HG03521 (cell line): ENCODE measurements at regions not wholly inside any gene's neighbourhood (a gene's known extent, or its start where the extent isn't known, plus 50 kb on each side); places are given as distances from the start of the nearest gene placed in this dataset.

Experiments used
- ATAC-seq: cut with Tn5 transposase; IDR thresholded peaks from one replicate; pipeline ENCODE4 v1.9.1; 2021; ENCODE audit warnings: mild to moderate bottlenecking, moderate library complexity; ENCODE audit not compliant: unreplicated experiment

DNA sequence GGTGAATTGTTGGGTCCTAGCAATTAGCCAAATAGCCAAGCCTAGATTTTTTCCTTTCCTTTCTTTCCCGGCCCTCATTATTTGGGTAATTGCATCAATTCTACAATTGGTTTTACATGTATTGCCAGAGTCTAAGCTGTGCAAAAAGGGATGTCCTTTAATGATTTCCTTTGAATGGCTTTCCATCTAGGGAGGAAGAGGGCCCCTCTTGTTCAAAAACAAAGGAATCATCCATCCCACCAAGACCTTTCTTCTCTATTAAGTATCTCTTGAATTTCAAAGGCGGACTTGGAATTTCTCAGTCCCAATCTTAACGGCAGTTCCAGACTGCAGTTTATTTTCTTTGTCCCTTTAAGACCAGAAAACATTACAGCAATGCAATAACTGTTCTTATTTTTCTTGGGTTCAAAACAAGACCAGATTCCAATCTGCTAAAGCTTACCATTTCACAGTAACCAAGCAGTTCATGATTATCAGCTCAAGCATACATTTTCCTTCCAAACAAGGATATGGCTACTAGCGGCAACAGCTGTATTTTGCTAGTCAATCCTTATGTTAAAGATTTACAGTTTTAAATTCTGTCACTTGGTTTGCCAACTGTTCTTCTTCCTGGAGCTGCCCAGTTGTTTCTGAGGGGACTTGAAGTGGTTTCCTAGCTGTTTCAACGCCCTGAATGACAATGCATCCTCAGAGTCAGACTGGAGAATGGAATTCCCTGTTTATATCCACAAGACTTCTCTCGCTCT is 91.4 kb upstream of the LRIG1 start:
- ATAC-seq = no peak

DNA sequence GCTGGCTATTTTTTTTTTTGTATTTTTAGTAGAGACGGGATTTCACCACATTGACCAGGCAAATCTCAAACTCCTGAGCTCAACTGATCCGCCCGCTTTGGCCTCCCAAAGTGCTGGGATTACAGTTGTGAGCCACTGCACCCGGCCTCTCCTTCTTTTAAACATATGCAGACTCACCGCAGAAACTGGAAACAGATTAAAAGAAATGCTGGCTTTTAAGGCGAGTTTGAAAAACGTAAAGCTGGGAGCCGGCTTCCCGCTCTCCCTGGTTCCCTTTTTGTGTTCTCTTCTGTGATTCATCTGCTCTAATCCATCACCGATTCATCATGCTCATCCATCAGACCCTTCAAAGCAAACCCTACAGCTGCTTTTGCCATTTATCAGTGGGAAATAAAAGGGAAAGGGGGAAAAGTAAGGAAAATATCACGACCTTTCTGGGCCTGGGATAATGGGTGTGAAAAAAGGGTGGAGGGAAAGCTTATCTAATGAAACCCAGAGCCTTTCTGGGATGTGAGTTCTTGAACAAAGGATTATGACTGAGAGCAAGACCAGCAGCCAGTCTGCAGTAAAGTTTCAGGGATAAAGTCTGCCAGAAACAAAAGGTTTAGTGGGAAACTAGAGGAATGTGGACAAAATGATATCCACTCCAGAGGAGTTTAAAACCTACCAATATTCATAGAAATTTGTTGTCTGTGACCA is 92.3 kb upstream of the LRIG1 start:
- ATAC-seq = no peak

DNA sequence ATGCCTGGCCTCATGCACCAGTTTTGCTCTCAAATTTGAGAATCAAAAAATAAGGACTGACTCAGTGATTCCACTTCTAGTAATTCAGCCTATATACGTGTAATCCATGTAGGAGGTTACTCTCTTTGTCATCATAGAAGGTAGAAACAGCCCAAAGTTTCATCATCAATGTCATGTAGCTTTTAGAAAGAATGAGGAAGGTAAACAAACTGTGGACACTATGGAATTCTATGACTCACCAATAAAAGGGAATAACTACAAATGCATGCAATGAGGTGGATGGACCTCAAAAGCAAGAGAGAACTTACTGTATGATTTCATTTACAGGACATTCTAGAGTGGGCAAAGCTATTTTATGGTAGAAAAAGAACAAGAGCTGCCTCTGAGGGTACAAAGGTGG is 93.2 kb upstream of the LRIG1 start:
- ATAC-seq = no peak

DNA sequence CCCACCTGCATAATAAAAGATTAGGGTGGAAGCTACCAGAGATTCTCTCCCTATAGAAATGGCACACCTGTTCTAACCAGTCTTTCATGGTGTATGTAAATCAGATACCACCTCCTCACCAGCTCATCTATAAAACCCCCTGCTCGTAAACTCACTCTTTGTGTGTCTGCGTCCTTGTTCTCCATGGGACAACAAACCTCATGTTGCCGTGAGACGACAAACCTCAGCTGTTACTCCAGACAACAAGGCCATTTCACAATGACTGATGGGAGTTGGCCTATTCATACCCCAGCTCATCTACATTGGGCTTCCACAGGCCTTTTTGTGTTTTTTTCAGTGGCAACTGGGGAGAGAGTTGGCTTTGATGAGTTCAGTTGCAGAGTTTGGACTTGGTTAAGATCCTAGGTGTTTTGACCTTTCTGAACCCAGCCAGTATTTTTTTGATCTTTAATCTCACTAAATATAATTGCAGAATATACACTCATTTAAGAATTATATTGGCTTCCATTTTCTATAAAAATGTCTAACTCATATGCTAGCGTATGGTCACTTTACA is 96.6 kb upstream of the LRIG1 start:
- no peak for ATAC-seq

DNA sequence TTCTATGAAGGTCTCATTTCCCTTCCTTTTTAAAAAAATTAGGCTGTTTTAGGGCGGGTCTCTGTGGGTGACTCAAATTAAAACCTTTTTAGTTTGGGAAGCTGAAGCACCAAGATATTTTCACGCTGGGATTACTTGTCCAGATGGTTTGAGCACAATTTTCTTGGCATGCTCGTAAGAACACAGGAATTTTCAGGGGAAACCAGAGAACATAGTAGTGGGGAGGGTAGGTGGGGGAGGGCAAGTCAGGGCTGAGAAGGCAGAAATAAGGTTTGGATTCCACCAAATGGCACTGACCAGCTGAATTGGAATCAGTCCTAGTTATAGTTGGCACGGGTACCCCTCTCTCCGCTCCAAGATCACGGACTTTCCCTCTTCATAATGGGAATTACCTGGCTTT is 97.3 kb upstream of the LRIG1 start:
- ATAC-seq = no peak

DNA sequence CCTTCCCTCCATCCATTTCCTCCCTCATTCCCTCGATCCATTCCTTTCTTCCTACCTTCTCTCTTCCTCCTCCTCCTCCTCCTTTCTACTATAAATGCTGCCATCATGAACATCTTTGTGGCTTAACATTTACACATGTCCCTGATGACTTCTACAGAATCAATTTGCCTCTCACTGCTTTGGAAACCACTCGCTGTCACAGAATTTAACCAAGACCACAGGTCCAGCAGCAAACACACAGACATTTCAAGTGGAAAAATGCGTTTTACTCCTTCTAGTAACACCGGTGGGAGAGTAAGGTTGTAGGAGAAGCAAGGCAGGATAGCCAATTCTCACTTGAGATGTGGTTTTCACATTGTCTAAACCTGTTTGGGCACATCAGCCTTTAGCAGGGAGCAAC is 101.4 kb upstream of the LRIG1 start:
- ATAC-seq = no peak

DNA sequence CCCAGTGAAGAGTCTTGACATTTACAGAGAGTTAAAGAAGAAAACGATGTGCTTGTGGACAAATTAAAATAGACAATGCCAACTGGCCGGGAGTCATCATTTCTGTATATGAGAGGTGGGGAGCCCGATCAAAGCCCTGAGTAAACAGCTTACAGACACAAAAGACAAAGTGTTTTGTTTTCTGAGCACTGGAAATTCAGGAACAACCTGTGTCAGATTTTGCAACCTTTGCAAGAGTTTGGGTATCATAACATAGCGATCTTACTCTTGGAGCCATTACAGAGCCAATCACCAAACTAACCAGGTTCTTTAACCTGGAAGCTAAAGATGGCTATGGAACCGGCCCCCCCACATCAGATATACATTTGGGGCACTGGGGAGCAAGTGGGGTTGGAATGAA is 101.9 kb upstream of the LRIG1 start:
- no peak for ATAC-seq

DNA sequence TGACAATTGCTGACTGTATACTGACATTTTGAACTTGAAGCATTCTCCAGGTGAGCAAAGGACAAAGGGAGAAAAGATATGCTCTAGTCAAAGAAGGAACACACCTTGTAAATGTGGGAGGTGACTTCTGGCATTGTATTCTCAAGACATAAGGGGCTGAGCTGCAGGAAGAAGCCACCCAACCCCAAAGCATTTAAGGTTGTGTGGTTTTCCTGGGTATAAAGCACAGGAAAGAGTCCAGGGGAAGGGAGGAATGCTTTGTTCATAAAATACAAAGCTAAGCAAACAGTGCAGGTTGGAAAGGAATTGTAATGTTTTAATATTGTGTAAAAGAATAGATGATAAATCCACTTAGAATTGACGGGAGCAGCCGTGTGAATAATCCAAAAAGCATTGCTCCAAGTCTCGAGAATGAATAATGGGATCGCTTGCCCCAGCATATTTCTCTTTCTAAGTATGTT is 102.4 kb upstream of the LRIG1 start:
- ATAC-seq = no peak

DNA sequence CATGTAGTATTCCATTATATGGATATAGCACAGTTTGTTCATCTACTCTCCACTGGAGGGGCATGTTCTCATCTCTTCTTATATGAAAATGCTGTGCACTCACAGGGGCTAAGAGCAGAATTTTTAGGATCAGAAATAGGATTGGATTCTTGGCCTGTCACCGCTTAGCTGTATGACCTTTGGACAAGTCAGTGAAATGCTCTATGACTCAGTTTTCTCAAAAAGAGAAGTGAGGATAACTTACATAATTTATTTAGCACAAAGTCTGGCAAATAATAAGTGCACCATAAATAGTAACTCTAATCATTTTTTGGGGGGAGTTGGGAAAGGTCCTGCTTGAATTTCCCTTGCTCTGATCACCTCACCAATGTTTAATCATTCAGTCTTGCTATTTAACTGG is 103.7 kb upstream of the LRIG1 start:
- ATAC-seq = no peak

DNA sequence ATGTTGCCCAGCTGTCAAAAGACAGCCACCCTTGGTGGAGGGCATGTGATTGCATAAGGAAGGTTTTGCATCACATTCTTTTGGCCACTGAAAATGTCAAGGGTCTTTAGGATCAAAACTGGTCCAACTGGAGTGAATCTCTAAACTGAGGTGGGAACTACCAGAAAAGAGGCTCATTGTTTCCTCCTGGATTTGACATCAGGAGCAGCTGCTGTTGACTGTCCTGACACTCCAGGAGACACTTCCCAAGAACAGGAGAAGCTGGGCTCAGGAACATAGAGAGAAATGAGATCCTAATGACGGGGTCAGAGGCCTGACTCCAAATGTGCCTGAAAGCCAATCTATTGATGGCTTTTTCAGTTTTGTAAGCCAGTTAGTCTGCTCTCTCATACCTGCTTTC is 105.3 kb upstream of the LRIG1 start:
- no peak for ATAC-seq

DNA sequence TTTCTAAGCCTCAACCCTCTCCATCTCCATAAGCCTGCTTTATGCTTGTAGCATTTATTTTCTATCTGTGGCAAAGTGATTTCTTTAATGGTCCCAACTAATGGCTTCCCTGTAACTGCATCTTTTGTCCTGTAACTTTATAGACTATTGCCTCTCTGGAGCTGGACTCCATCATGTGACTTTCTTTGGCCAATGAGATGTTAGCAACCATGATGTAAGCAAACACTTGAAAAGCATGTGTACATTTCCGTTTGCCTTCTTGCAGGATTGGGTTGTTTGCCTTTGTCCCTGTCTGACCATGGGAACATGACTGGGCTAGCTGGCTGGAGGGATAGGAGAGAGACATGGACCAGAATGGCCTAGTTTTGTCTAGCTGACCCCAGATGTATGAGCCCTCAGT is 106.0 kb upstream of the LRIG1 start:
- ATAC-seq = no peak

DNA sequence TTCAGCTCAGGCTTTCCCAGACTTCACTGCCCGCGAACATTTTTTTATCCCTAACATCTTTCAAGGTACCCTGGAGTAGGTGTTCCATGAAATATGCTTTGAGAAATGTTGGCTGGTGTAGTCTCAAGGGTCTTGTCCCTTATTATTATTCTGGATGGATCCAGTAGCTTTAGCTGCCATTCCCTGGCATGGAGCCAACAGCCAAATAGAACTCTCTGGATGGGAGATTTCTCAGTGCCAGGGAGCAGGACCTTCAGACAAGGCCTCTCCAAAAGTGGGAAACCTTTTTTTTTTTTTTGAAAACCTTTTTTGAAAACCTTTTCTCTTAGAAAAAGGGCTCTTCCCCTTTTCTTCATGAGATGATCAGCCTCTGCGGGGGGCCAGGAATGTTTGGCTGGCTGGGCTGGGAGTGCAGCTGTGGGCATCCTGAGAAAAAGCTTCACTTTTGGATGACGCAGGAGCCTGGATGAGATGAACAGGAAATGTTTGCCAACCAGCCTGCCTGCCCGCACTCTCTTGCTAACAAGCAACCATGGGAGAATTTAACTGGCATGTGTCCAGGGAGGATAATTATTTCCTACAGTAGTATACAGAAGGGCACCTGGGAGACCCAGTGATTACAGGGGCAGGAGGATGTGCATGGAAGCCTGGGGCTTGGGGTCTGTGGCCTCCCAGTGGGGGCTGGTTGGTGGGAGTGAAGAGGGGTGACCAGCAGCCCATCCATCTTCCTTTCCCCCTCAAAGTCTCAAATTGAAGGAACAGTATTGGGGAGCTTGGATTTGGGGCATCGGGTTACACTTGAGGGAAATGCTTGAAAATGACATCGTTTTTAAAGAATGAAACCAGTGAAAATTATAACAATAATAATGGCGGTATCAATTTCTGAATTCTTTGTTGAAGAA is 109.1 kb upstream of the LRIG1 start:
- no peak for ATAC-seq

DNA sequence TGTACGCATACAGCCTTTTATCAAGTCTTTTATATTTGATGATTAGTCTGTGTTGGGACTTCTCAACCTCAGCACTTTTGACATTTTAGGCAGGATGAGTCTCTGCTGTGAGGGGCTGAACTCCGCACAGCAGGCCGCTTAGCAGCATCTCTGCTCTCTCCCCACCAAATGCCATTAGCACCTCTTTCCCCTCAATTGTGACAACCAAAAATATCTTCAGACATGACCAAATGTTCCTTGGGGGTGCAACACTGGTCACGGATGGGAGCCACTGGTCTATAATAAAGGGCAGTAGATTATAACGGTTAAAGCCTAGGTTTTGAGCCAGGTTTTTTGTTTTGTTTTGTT is 109.7 kb upstream of the LRIG1 start:
- no peak for ATAC-seq

DNA sequence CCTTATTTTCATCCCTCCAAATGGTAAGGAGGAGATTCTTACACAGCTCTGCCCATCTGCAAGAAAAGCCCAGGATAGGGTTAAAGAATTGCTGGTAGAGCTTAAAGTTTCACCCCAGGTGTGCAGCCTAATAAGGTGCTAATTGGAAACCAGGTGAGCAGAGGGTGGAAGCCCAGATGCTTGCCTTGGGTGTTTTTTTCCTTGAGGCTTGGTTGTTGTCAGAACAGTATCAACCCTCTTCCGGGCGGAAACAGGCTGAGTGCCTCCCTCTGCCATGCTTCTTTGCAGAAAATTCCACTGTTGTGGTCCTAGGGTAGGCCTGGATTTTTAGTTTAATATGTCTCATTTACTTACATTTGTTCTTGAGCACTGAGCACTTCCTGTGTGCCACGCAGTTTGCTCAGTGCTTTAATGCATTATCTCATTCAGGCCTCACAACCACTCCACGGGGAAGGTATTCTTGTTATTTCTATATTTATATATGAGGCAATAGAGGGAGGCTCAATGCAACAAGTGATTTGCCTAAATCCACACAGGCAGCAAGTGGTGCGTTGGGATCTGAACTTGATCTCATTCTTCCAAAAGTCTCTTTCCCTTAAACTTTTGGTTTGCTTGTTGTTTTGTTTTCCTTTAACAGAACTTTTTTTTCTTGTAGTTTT is 115.0 kb upstream of the LRIG1 start:
- ATAC-seq = no peak

DNA sequence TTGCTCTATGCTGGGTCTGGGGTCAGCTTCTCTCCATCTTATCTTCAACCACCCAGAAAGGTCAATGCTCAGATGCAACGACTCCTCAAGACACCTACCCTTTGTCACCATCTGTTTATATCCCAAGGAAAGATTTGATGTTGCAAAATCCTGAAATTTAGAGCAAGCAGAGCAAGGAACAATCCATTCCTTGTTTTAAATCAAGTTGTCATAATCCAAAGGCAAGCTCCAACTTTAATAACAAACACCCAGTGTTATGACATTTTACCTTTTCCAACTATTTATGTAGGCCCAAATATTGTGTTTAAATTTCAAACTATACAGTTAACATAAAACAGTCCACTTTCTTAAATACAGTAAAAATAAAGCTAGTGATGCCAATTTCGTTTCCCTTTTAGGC is 116.5 kb upstream of the LRIG1 start:
- no peak for ATAC-seq

DNA sequence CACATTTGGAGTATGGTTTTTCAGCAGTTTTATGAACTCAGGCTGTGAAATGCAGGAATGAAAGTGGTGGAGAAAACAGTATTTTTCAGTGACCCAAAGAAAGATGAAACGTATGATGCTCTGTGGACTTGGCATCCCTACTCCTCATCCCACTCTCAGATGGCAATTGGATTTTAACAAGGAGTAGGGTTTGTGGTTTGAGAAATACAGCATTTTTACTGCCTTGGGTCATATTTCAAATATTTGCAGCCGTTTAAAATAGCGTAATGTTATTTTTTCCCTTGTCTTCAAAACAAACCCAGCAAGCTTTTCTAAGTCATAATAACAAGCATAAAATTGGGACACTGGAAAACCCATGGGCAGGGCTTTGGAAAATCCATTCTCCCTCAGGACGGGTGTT is 117.2 kb upstream of the LRIG1 start:
- ATAC-seq = no peak

DNA sequence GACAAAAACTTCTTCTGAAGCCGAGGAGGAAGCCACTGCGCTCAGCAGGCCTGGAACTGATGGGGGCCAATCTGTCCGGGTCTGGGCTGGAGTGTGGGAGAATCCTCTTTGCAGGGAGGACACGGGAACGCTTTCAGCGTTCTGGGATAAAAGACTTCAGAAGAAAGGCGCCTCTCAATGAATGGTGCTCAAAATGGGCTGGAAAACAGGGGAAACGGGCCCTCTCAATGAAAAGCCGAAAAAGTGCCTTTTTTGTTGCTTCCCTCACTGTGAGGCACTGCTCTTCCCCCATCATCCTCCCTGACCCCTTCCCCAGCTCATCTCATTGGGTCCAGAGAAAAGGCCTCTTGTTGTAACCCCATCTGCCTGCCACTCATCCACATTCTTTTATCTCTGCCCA is 119.5 kb upstream of the LRIG1 start:
- ATAC-seq = no peak

DNA sequence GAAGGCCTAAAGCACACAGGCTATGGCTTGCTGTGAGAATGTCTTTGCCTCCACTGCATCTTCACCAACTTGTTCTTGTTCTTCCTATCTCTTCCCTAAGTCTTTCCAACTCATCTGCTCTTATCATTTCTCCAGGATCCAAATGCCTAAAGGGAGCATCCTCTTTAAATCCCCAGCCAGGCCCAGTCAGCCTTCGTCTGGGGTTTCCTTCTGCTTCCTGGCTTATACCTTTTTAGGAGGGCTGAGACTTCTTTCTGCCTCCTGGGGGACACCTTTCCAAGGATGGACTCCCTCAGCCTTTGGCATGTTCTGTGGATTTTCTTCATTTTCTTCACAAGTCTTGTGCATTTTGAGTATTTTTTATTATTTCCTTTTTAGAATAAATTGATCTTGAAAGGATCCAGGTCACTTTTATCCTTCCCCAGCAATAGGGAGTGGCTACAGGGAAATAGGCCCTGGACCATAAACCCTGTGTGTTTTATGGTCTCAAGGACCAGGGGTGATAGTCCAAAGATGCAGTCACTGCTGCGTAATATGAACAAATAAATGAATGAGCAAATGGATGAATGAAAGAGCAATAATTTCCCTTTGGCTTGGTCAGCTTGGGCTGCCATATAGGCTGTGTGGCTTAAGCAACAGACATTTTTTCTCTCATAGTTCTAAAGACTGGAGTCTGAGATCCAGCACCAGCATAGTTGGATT is 122.1 kb upstream of the LRIG1 start:
- ATAC-seq = no peak

DNA sequence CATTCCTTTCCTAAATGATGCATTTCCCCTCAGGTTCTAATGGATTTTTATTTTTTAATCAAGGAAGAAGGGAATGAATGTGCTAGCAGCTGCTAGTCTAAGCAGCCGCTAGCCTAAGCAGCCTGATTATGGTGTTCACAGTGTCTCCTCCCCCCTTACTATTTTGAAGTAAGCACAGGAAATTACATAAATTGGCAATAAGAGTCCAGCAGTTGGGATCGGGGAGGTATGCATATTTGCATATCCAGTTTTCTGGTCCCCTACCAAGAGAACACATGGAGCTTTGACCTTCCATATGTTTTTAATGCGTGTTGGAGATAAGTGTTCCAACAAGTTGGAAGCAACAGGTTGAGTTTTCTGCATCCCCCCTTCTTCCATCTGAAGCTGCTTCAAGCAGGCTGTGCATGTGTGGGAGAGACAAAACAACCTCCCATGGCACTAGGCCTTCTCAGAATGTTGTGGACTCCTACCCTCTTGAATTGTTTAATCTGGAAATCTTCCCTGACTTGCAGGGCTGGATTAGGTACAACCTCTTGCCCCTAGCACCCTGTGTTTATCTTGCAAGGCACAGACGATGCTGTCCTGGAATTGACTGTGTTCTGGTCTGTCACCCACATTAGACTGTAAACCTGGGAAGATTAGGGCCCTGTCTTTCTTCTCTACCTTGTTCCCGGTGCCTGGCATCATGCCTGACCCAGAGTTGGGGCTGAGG is 124.8 kb upstream of the LRIG1 start:
- no peak for ATAC-seq
